GM12878 (cell line): ENCODE measurements at regions not wholly inside any gene's neighbourhood (a gene's known extent, or its start where the extent isn't known, plus 50 kb on each side); places are given as distances from the start of the nearest gene placed in this dataset.

Source experiments
- ATAC-seq: fragments of 200-7000 bp; cut with Tn5 transposase; 3 replicates; pipeline ENCODE4 v1.9.1; 2020; ENCODE audit warnings: mild to moderate bottlenecking, moderate library complexity
- BruUV-seq: library from RNA; stranded (reverse); fragments of 400-500 nt; replicated peaks from 2 replicates; lab custom pipeline; 2021; lab: Mats Ljungman, UMichigan
- CTCF ChIA-PET: fragments of 300-600 bp; sonication (Branson Sonifier 250); formaldehyde crosslinking; extraction: SDS; loops from one replicate; lab custom pipeline; 2021; ENCODE audit warnings: inconsistent platforms; lab: Yijun Ruan, JAX
- POLR2A ChIA-PET: fragments of 350-600 bp; formaldehyde crosslinking; extraction: SDS; loops from one replicate; lab custom pipeline; 2021; ENCODE audit warnings: inconsistent platforms; lab: Charles Lee
- RAD21 ChIA-PET: fragments of 300-600 bp; sonication (Branson Sonifier 250); formaldehyde crosslinking; loops from one replicate; lab custom pipeline; 2023; ENCODE audit warnings: antibody characterized with exemption; ENCODE audit not compliant: unreplicated experiment; lab: Charles Lee
- SMC1A ChIA-PET: fragments of 300-600 bp; sonication (Branson Sonifier 250); formaldehyde crosslinking; loops from one replicate; lab custom pipeline; 2023; ENCODE audit not compliant: unreplicated experiment, uncharacterized antibody; lab: Charles Lee
- DNase-seq: peaks from one replicate; pipeline ENCODE4 v3.0.0-alpha.2; 2011; ENCODE audit warnings: low read depth, low spot score
- FAIRE-seq: peaks from 3 replicates; lab custom pipeline; 2011; peaks lifted over from hg19 to GRCh38; lab: Jason Lieb, UNC
- H2AFZ ChIP-seq: 2 replicates; pipeline ENCODE4 v1.6.0; 2011; ENCODE audit warnings: low read depth, low read length, control low read depth; ENCODE audit not compliant: control insufficient read depth
- H3K27ac ChIP-seq: 2 replicates; pipeline ENCODE4 v1.5.1; 2011; ENCODE audit warnings: control low read depth; ENCODE audit not compliant: control insufficient read depth, insufficient read depth
- H3K27me3 ChIP-seq, 2 experiments: replicated peaks in 1 of 2; 2 replicates each; pipeline versions ENCODE4 v1.6.0 to v1.6.1; 2011; ENCODE audit warnings: low read length in 1 of 2; ENCODE audit not compliant: control insufficient read depth in 2 of 2, insufficient read depth in 2 of 2
- H3K36me3 ChIP-seq, 2 experiments: 2 replicates each; pipeline ENCODE4 v1.5.1; 2011; ENCODE audit warnings: low read length in 1 of 2; ENCODE audit not compliant: control insufficient read depth in 2 of 2, insufficient read depth in 2 of 2
- H3K4me1 ChIP-seq: 2 replicates; pipeline ENCODE4 v1.6.1; 2011; ENCODE audit warnings: mild to moderate bottlenecking, low read length, moderate library complexity, mixed read lengths; ENCODE audit not compliant: control insufficient read depth, insufficient read depth
- H3K4me2 ChIP-seq: 2 replicates; pipeline ENCODE4 v1.6.0; 2011; ENCODE audit warnings: control low read depth; ENCODE audit not compliant: control insufficient read depth, insufficient read depth
- H3K4me3 ChIP-seq: fragments of 200-600 bp; sonication (generic); 2 replicates; pipeline ENCODE4 v1.5.1; 2016
- H3K79me2 ChIP-seq: 2 replicates; pipeline ENCODE4 v1.6.0; 2011; ENCODE audit warnings: low read length; ENCODE audit not compliant: control insufficient read depth, insufficient read depth
- H3K9ac ChIP-seq: 2 replicates; pipeline ENCODE4 v1.8.0; 2011; ENCODE audit warnings: low read length, control low read depth, mixed read lengths; ENCODE audit not compliant: control insufficient read depth, insufficient read depth
- H3K9me3 ChIP-seq: replicated peaks from 3 replicates; pipeline ENCODE4 v1.5.1; 2011; ENCODE audit warnings: mild to moderate bottlenecking, low read length; ENCODE audit not compliant: control insufficient read depth, insufficient read depth
- H4K20me1 ChIP-seq: 2 replicates; pipeline ENCODE4 v1.6.0; 2011; ENCODE audit not compliant: control insufficient read depth, insufficient read depth
- CHD1 ChIP-seq: IDR thresholded peaks from 2 replicates; pipeline ENCODE4 v1.6.1; 2012; ENCODE audit warnings: low read depth, low read length, improper control_type of control experiment
- GATAD2B ChIP-seq: fragments of 450-650 bp; conservative IDR thresholded peaks from 2 replicates; pipeline ENCODE4 v1.6.1; 2017; ENCODE audit warnings: low read depth, mild to moderate bottlenecking, moderate library complexity
- NR2F1 ChIP-seq: fragments of 450-650 bp; conservative IDR thresholded peaks from 2 replicates; pipeline ENCODE4 v1.6.1; 2017; ENCODE audit warnings: mild to moderate bottlenecking
- TBL1XR1 ChIP-seq: IDR thresholded peaks from 2 replicates; pipeline ENCODE4 v1.6.1; 2012; ENCODE audit warnings: low read depth, low read length, improper control_type of control experiment
- WGBS: methylation state at CpG from one replicate; pipeline ENCODE4 v1.1.6; 2016; ENCODE audit warnings: low lambda C conversion rate; ENCODE audit not compliant: insufficient replicate concordance, insufficient coverage; ENCODE audit errors: missing lambda C conversion rate; 5-methylcytosine and 5-hydroxymethylcytosine counted together
- in situ Hi-C: fragments of 300-500 bp; cut with MboI; formaldehyde crosslinking; loops from 9 replicates; pipeline ENCODE4 v1.14.3; 2018; ENCODE audit warnings: mixed read lengths
- intact Hi-C: fragments of 100-400 bp; cut with micrococcal nuclease; formaldehyde crosslinking; loops from one replicate; pipeline ENCODE4 v1.14.2; 2022; ENCODE audit not compliant: unreplicated experiment
- TF ChIP-seq, protein P1 (sequence below): fragments of 450-650 bp; IDR thresholded peaks from 2 replicates; pipeline ENCODE4 v1.6.1; 2016; ENCODE audit warnings: mild to moderate bottlenecking, moderate library complexity, borderline replicate concordance
- TF ChIP-seq, protein P2 (sequence below): fragments of 450-650 bp; IDR thresholded peaks from 2 replicates; pipeline ENCODE4 v1.6.1; 2017; ENCODE audit warnings: mild to moderate bottlenecking, low read depth, inconsistent platforms; ENCODE audit not compliant: poor library complexity, severe bottlenecking
- TF ChIP-seq, protein P3 (sequence below): IDR thresholded peaks from 2 replicates; pipeline ENCODE4 v1.6.1; 2011; ENCODE audit warnings: borderline replicate concordance, low read depth, mild to moderate bottlenecking, moderate library complexity, low read length; ENCODE audit not compliant: insufficient read depth, poor library complexity, severe bottlenecking

DNA sequence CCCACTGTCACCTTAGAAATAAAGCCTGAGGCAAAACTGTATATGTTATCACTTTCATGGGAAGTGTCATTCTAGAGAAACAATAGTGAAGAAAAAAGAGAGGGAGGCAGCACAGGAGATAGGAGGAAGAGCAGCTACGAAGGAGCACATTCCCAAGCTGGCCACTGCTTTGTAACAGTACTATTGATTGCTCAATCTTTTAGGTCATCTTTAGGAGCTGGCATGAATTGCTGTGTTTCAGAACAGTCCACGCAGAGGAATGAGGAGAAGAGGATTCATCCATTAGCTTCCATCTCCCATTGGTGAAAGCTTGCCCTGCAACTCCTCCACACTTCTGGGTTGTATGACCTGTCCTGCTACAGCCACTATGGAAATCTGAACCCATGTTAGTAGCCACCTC is 372.5 kb upstream of the DDHD1 start (continued):
- TF ChIP-seq, protein P1, sequence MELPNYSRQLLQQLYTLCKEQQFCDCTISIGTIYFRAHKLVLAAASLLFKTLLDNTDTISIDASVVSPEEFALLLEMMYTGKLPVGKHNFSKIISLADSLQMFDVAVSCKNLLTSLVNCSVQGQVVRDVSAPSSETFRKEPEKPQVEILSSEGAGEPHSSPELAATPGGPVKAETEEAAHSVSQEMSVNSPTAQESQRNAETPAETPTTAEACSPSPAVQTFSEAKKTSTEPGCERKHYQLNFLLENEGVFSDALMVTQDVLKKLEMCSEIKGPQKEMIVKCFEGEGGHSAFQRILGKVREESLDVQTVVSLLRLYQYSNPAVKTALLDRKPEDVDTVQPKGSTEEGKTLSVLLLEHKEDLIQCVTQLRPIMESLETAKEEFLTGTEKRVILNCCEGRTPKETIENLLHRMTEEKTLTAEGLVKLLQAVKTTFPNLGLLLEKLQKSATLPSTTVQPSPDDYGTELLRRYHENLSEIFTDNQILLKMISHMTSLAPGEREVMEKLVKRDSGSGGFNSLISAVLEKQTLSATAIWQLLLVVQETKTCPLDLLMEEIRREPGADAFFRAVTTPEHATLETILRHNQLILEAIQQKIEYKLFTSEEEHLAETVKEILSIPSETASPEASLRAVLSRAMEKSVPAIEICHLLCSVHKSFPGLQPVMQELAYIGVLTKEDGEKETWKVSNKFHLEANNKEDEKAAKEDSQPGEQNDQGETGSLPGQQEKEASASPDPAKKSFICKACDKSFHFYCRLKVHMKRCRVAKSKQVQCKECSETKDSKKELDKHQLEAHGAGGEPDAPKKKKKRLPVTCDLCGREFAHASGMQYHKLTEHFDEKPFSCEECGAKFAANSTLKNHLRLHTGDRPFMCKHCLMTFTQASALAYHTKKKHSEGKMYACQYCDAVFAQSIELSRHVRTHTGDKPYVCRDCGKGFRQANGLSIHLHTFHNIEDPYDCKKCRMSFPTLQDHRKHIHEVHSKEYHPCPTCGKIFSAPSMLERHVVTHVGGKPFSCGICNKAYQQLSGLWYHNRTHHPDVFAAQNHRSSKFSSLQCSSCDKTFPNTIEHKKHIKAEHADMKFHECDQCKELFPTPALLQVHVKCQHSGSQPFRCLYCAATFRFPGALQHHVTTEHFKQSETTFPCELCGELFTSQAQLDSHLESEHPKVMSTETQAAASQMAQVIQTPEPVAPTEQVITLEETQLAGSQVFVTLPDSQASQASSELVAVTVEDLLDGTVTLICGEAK = no peak
- TF ChIP-seq NR2F1 (no peak), GATAD2B (no peak)

DNA sequence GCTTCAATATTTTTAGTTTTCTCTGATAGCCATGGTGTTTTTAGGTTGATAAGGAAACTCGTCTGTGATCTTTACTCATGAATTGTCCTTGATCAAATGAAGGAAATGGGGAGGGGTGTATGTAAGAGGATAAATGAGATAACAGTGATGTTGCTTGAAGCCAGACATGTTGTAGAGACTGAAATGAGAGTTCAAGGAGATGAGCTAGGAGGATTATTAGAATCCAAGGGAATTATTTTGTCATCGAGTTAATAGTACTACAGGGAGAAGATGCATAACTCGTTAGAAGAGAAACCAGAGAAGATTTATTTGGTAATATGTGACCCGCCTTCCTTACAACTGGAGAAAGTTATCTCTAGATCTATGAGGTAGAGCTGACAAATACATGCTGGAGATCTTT is 371.3 kb upstream of the DDHD1 start:
- intact Hi-C loops = no loop called here
- H3K4me2 ChIP-seq = no peak overlapping the region
- no peaks in the 10 kb centered on the region for H3K4me1 ChIP-seq
- H3K79me2 ChIP-seq = no peaks in the 10 kb centered on the region
- no peak for FAIRE-seq
- H3K27ac ChIP-seq = no peak overlapping the region
- SMC1A ChIA-PET = interaction anchor here (0.6 to 1.6 kb wide), 3 partner anchors 16 to 169 kb away, joined by 3 to 4 read pairs (median 3); no protein-coding TSS in a partner anchor
- TF ChIP-seq CHD1 (no peak), TBL1XR1 (no peak)
- TF ChIP-seq, protein P2, sequence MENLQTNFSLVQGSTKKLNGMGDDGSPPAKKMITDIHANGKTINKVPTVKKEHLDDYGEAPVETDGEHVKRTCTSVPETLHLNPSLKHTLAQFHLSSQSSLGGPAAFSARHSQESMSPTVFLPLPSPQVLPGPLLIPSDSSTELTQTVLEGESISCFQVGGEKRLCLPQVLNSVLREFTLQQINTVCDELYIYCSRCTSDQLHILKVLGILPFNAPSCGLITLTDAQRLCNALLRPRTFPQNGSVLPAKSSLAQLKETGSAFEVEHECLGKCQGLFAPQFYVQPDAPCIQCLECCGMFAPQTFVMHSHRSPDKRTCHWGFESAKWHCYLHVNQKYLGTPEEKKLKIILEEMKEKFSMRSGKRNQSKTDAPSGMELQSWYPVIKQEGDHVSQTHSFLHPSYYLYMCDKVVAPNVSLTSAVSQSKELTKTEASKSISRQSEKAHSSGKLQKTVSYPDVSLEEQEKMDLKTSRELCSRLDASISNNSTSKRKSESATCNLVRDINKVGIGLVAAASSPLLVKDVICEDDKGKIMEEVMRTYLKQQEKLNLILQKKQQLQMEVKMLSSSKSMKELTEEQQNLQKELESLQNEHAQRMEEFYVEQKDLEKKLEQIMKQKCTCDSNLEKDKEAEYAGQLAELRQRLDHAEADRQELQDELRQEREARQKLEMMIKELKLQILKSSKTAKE = no peak
- TF ChIP-seq, protein P3, sequence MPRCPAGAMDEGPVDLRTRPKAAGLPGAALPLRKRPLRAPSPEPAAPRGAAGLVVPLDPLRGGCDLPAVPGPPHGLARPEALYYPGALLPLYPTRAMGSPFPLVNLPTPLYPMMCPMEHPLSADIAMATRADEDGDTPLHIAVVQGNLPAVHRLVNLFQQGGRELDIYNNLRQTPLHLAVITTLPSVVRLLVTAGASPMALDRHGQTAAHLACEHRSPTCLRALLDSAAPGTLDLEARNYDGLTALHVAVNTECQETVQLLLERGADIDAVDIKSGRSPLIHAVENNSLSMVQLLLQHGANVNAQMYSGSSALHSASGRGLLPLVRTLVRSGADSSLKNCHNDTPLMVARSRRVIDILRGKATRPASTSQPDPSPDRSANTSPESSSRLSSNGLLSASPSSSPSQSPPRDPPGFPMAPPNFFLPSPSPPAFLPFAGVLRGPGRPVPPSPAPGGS = no peak
- TF ChIP-seq, all 136 proteins: peak for 0
- H2AFZ ChIP-seq = no peak overlapping the region
- no peaks in the 10 kb centered on the region for H3K36me3 ChIP-seq
- H3K4me3 ChIP-seq = no peak overlapping the region
- DNase-seq = no peak
- BruUV-seq = no TSS peak
- 14% methylated on average over 4 of the region's 4 CpGs for WGBS
- ATAC-seq = no peak
- ChIA-PET CTCF (interaction anchor here (0.6 to 1.0 kb wide), 2 partner anchors 11 to 16 kb away, joined by 3 to 4 read pairs; no protein-coding TSS in a partner anchor), POLR2A (no interaction called here), RAD21 (no interaction called here)
- in situ Hi-C loops = no loop called here
- no peaks in the 10 kb centered on the region for H4K20me1 ChIP-seq
- no peak overlapping the region for H3K9ac ChIP-seq
- H3K27me3 ChIP-seq = no peaks in the 10 kb centered on the region; a peak in 3 of 4 replicates
- no peaks in the 10 kb centered on the region; the same call in 2 of the 3 replicates for H3K9me3 ChIP-seq
